Naive B cell (primary cell): ENCODE measurements at regions not wholly inside any gene's neighbourhood (a gene's known extent, or its start where the extent isn't known, plus 50 kb on each side); places are given as distances from the start of the nearest gene placed in this dataset.
A peak's percentile ranks its signal among the peaks of the same experiment; 100 is the strongest.
"Not testable (repeated sequence)": the region's sequence is repeated elsewhere in the genome, so short reads cannot be mapped to it uniquely, and the experiment has no call there.

ENCODE experiments used
- ATAC-seq, 2 donors: fragments of 150-1000 bp; cut with Tn5 transposase; 2 replicates each; pipeline ENCODE4 v1.10.0; 2021; ENCODE audit warnings: low read depth in 2 of 2, mild to moderate bottlenecking in 2 of 2, moderate library complexity in 2 of 2
- DNase-seq: peaks from one replicate; pipeline ENCODE4 v3.0.0; 2022
- H3K27ac Mint-ChIP-seq, 6 donors: one replicate each; pipeline ENCODE4 v1.8.0; 2020 to 2022; ENCODE audit warnings: mild to moderate bottlenecking in 6 of 6, mixed read lengths in 6 of 6, moderate library complexity in 5 of 6, inconsistent platforms in 2 of 6
- H3K27me3 Mint-ChIP-seq, 3 donors: one replicate each; pipeline ENCODE4 v1.8.0; 2021 to 2022; ENCODE audit warnings: mixed read lengths in 3 of 3, mild to moderate bottlenecking in 1 of 3
- H3K36me3 Mint-ChIP-seq, 2 donors: one replicate each; pipeline ENCODE4 v1.8.0; 2020 to 2022; ENCODE audit warnings: mixed read lengths in 2 of 2, inconsistent platforms in 1 of 2, mild to moderate bottlenecking in 1 of 2
- H3K4me1 Mint-ChIP-seq, 3 donors: one replicate each; pipeline ENCODE4 v1.8.0; 2020 to 2022; ENCODE audit warnings: mixed read lengths in 3 of 3, inconsistent platforms in 1 of 3, mild to moderate bottlenecking in 1 of 3, moderate library complexity in 1 of 3
- H3K4me3 Mint-ChIP-seq, 8 donors: one replicate each; pipeline ENCODE4 v1.8.0; 2020 to 2022; ENCODE audit warnings: mild to moderate bottlenecking in 8 of 8, mixed read lengths in 8 of 8, moderate library complexity in 8 of 8, inconsistent platforms in 2 of 8
- H3K9me3 Mint-ChIP-seq, 7 donors: one replicate each; pipeline ENCODE4 v1.8.0; 2020 to 2022; ENCODE audit warnings: mixed read lengths in 7 of 7, mild to moderate bottlenecking in 5 of 7, inconsistent platforms in 2 of 7, moderate library complexity in 1 of 7

- H3K4me3 Mint-ChIP-seq: no peak overlapping the region
Measured at GRCh38 chr15:68495221-68495950, 63.4 kb upstream of the ITGA11 start.

GRCh38 chr15:68495981-68496705 is 64.2 kb upstream of the ITGA11 start:
- Mint-ChIP-seq H3K27ac (no peak overlapping the region), H3K27me3 (peaks cover 7 to 33% (median 27%) of the 10 kb centered on the region in 3 donors), H3K36me3 (no peaks in the 10 kb centered on the region), H3K9me3 (peaks cover 0 to 4% (median 0%) of the 10 kb centered on the region in 7 donors), H3K4me3 (no peak overlapping the region), H3K4me1 (no peaks in the 10 kb centered on the region)
- DNase-seq (no peak), ATAC-seq (no peak)

More at GRCh38 chr15:68495221-68495950, 63.4 kb upstream of the ITGA11 start:
- Mint-ChIP-seq H3K36me3 (no peaks in the 10 kb centered on the region), H3K27me3 (peaks cover 11 to 37% (median 34%) of the 10 kb centered on the region in 3 donors), H3K27ac (no peak overlapping the region), H3K9me3 (peaks cover 0 to 4% (median 0%) of the 10 kb centered on the region in 7 donors), H3K4me1 (no peaks in the 10 kb centered on the region)
- no peak for ATAC-seq
- DNase-seq: no peak

- H3K4me1 Mint-ChIP-seq, H3K4me3 Mint-ChIP-seq, H3K9me3 Mint-ChIP-seq, H3K27ac Mint-ChIP-seq, DNase-seq, H3K36me3 Mint-ChIP-seq, ATAC-seq: not testable (repeated sequence)
- peaks cover 6 to 32% (median 21%) of the 10 kb centered on the region in 3 donors for H3K27me3 Mint-ChIP-seq
Measured at GRCh38 chr15:68496751-68497150, 64.8 kb upstream of the ITGA11 start.

- Mint-ChIP-seq H3K27ac (no peak overlapping the region), H3K36me3 (no peaks in the 10 kb centered on the region), H3K27me3 (peaks cover 6 to 34% (median 18%) of the 10 kb centered on the region in 3 donors), H3K4me3 (no peak overlapping the region), H3K4me1 (no peaks in the 10 kb centered on the region), H3K9me3 (no peaks in the 10 kb centered on the region)
- DNase-seq (no peak), ATAC-seq (no peak)
Measured at GRCh38 chr15:68497206-68497910, 65.4 kb upstream of the ITGA11 start.

- DNase-seq: no peak
- no peaks in the 10 kb centered on the region for H3K4me1 Mint-ChIP-seq
- H3K27ac Mint-ChIP-seq: peak overlapping the region in 1 of 6 donors; percentile 27
- H3K36me3 Mint-ChIP-seq: no peaks in the 10 kb centered on the region
- ATAC-seq: no peak
- no peak overlapping the region for H3K4me3 Mint-ChIP-seq
- H3K27me3 Mint-ChIP-seq: peaks cover 6 to 34% (median 14%) of the 10 kb centered on the region in 3 donors
- no peaks in the 10 kb centered on the region for H3K9me3 Mint-ChIP-seq
Measured at GRCh38 chr15:68498076-68498475, 66.1 kb upstream of the ITGA11 start.

GRCh38 chr15:68499620-68500312 is 67.8 kb upstream of the ITGA11 start:
- H3K4me1 Mint-ChIP-seq: no peaks in the 10 kb centered on the region
- H3K9me3 Mint-ChIP-seq: no peaks in the 10 kb centered on the region
- no peak for DNase-seq
- H3K27me3 Mint-ChIP-seq: peaks cover 0 to 21% (median 7%) of the 10 kb centered on the region in 3 donors
- H3K27ac Mint-ChIP-seq: peak overlapping the region in 1 of 6 donors; percentile 1
- H3K4me3 Mint-ChIP-seq: no peak overlapping the region
- no peaks in the 10 kb centered on the region for H3K36me3 Mint-ChIP-seq
- no peak for ATAC-seq

GRCh38 chr15:68500363-68501258 is 68.6 kb upstream of the ITGA11 start:
- no peaks in the 10 kb centered on the region for H3K4me1 Mint-ChIP-seq
- no peak overlapping the region for H3K27ac Mint-ChIP-seq
- H3K27me3 Mint-ChIP-seq: peaks cover 0 to 30% (median 13%) of the 10 kb centered on the region in 3 donors
- no peaks in the 10 kb centered on the region for H3K36me3 Mint-ChIP-seq
- no peaks in the 10 kb centered on the region for H3K9me3 Mint-ChIP-seq
- ATAC-seq: no peak
- DNase-seq: no peak
- no peak overlapping the region for H3K4me3 Mint-ChIP-seq

GRCh38 chr15:68501259-68501591 is 69.3 kb upstream of the ITGA11 start:
- peaks cover 0 to 36% (median 15%) of the 10 kb centered on the region in 3 donors for H3K27me3 Mint-ChIP-seq
- H3K9me3 Mint-ChIP-seq: peaks cover 0 to 3% (median 0%) of the 10 kb centered on the region in 7 donors
- no peaks in the 10 kb centered on the region for H3K4me1 Mint-ChIP-seq
- DNase-seq (no peak), ATAC-seq (no peak)
- H3K27ac Mint-ChIP-seq: no peak overlapping the region
- H3K4me3 Mint-ChIP-seq: no peak overlapping the region
- H3K36me3 Mint-ChIP-seq: no peaks in the 10 kb centered on the region

- H3K4me1 Mint-ChIP-seq: no peaks in the 10 kb centered on the region
- H3K27ac Mint-ChIP-seq: peak overlapping the region in 1 of 6 donors; percentile 44
- no peaks in the 10 kb centered on the region for H3K36me3 Mint-ChIP-seq
- no peak overlapping the region for H3K4me3 Mint-ChIP-seq
- H3K9me3 Mint-ChIP-seq: peaks cover 0 to 3% (median 0%) of the 10 kb centered on the region in 7 donors
- DNase-seq (no peak), ATAC-seq (no peak)
- H3K27me3 Mint-ChIP-seq: peaks cover 0 to 40% (median 19%) of the 10 kb centered on the region in 3 donors
Measured at GRCh38 chr15:68501616-68502015, 69.7 kb upstream of the ITGA11 start.

GRCh38 chr15:68502398-68502901 is 70.5 kb upstream of the ITGA11 start:
- Mint-ChIP-seq H3K27ac (no peak overlapping the region), H3K9me3 (peaks cover 0 to 3% (median 0%) of the 10 kb centered on the region in 7 donors), H3K36me3 (no peaks in the 10 kb centered on the region), H3K27me3 (peaks cover 0 to 45% (median 22%) of the 10 kb centered on the region in 3 donors), H3K4me1 (no peaks in the 10 kb centered on the region), H3K4me3 (no peak overlapping the region)
- DNase-seq (no peak), ATAC-seq (no peak)

GRCh38 chr15:68503213-68503612 is 71.2 kb upstream of the ITGA11 start:
- Mint-ChIP-seq H3K9me3 (peaks cover 0 to 3% (median 0%) of the 10 kb centered on the region in 7 donors), H3K27ac (no peak overlapping the region), H3K4me3 (no peak overlapping the region), H3K4me1 (no peaks in the 10 kb centered on the region), H3K36me3 (no peaks in the 10 kb centered on the region), H3K27me3 (peaks cover 0 to 45% (median 22%) of the 10 kb centered on the region in 3 donors)
- DNase-seq (no peak), ATAC-seq (no peak)
